MM.1S (cell line): ENCODE measurements at regions not wholly inside any gene's neighbourhood (a gene's known extent, or its start where the extent isn't known, plus 50 kb on each side); places are given as distances from the start of the nearest gene placed in this dataset.

Experiments
- CTCF ChIP-seq: fragments of 300-600 bp; sonication (generic); IDR thresholded peaks from 2 replicates; pipeline ENCODE4 v1.5.1; 2016; ENCODE audit warnings: antibody characterized with exemption, low read length, mixed read lengths
- EZH2 ChIP-seq: fragments of 300-600 bp; sonication (generic); optimal IDR thresholded peaks from 2 replicates; pipeline ENCODE3; 2017; ENCODE audit warnings: low read depth, mild to moderate bottlenecking, antibody characterized with exemption, low read length, mixed read lengths

- TF ChIP-seq EZH2, result no peak
- no peak for TF ChIP-seq CTCF
These were observed 500.8 kb upstream of the PBX1 start for GRCh38 chr1:164058198-164058597.
